MCF 10A (cell line): ENCODE measurements at regions not wholly inside any gene's neighbourhood (a gene's known extent, or its start where the extent isn't known, plus 50 kb on each side); places are given as distances from the start of the nearest gene placed in this dataset.

Source experiments
- BruUV-seq: library from RNA; stranded (reverse); fragments of 400-500 nt; replicated peaks from 2 replicates; lab custom pipeline; 2021; lab: Mats Ljungman, UMichigan
- CTCF ChIA-PET: fragments of 300-600 bp; sonication (Branson Sonifier 250); formaldehyde crosslinking; extraction: SDS; loops from one replicate; lab custom pipeline; 2021; ENCODE audit warnings: antibody characterized with exemption, inconsistent platforms; lab: Yijun Ruan, JAX
- POLR2A ChIA-PET: fragments of 300-600, 350-650 bp; sonication (Branson Sonifier 250); formaldehyde crosslinking; extraction: SDS; loops from one replicate; lab custom pipeline; 2020; ENCODE audit warnings: antibody characterized with exemption, inconsistent platforms; lab: Yijun Ruan, JAX
- DNase-seq: peaks from one replicate; pipeline ENCODE4 v3.0.0-alpha.2; 2018; ENCODE audit not compliant: unreplicated experiment
- H3K27ac Mint-ChIP-seq: one replicate; pipeline ENCODE4 v1.8.0; 2022; ENCODE audit warnings: mild to moderate bottlenecking, low read depth, mixed read lengths; ENCODE audit not compliant: unreplicated experiment
- H3K27me3 Mint-ChIP-seq: one replicate; pipeline ENCODE4 v1.8.0; 2022; ENCODE audit warnings: mixed read lengths; ENCODE audit not compliant: insufficient read depth, unreplicated experiment
- H3K36me3 Mint-ChIP-seq: one replicate; pipeline ENCODE4 v1.8.0; 2022; ENCODE audit warnings: mild to moderate bottlenecking, moderate library complexity, mixed read lengths; ENCODE audit not compliant: insufficient read depth, unreplicated experiment
- H3K4me1 Mint-ChIP-seq: one replicate; pipeline ENCODE4 v1.8.0; 2022; ENCODE audit warnings: mixed read lengths; ENCODE audit not compliant: insufficient read depth, unreplicated experiment
- H3K4me3 Mint-ChIP-seq: one replicate; pipeline ENCODE4 v1.8.0; 2022; ENCODE audit warnings: mild to moderate bottlenecking, moderate library complexity, mixed read lengths; ENCODE audit not compliant: unreplicated experiment
- H3K9me3 Mint-ChIP-seq: one replicate; pipeline ENCODE4 v1.8.0; 2022; ENCODE audit warnings: mixed read lengths; ENCODE audit not compliant: unreplicated experiment
- intact Hi-C: fragments of 100-400 bp; cut with micrococcal nuclease; formaldehyde crosslinking; loops from 2 replicates; pipeline ENCODE4 v1.14.1; 2022
- TF ChIP-seq, protein P1 (sequence below): fragments of 200-600 bp; IDR thresholded peaks from one replicate; pipeline ENCODE4 v1.8.0; 2022; ENCODE audit warnings: antibody characterized with exemption, mild to moderate bottlenecking; ENCODE audit not compliant: unreplicated experiment

DNA sequence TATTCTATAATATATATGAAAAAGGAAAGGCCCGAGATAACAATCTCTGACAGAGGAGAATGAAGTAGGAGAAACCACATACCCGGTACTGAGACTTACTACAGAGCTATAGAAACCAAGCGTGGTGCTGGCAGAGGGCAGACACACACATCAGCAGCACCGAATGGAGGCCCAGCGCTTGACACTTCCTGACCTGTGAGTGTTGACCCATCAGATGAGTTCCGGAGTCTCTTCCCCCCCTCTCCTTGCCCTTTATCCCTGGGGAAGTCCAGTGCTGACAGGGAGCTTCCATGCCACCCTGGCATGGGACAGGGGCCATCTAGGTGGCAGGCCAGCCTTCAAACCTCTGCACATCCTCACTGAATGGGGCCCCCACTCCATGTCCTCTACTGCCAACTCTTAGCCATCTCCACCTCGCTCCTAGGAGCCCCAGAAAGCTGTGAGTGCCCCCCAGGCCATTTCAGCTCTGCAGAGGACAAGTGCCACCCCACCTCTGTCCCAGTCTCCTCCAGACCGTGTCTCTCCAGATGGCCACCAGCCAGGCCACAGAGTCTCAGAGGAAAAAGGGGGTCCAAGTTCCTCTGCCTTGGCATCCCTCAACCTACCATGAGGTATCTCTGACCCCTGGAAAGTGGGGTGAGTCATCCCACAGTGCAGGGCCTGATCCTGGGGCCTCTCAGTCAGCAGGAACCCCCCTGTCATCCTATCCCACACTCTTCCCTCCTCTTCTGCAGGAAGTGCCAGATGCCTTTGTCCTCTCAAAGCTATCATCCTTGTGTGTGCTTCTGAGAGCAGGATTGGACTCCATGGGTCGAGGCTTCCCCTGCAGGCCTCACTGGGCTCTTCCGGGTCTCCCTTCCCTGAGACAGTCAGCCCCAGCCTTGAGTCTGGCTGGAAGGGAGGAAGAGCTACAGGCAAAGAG, 116.5 kb upstream of the ALDH1A3 start:
- Mint-ChIP-seq H3K4me3 (no peak overlapping the region), H3K27ac (no peak overlapping the region), H3K9me3 (no peaks in the 10 kb centered on the region), H3K36me3 (no peaks in the 10 kb centered on the region), H3K27me3 (no peaks in the 10 kb centered on the region), H3K4me1 (peaks cover 9% of the 10 kb centered on the region)
- intact Hi-C loops: no loop called here
- DNase-seq: no peak
- no TSS peak for BruUV-seq
- TF ChIP-seq, protein P1, sequence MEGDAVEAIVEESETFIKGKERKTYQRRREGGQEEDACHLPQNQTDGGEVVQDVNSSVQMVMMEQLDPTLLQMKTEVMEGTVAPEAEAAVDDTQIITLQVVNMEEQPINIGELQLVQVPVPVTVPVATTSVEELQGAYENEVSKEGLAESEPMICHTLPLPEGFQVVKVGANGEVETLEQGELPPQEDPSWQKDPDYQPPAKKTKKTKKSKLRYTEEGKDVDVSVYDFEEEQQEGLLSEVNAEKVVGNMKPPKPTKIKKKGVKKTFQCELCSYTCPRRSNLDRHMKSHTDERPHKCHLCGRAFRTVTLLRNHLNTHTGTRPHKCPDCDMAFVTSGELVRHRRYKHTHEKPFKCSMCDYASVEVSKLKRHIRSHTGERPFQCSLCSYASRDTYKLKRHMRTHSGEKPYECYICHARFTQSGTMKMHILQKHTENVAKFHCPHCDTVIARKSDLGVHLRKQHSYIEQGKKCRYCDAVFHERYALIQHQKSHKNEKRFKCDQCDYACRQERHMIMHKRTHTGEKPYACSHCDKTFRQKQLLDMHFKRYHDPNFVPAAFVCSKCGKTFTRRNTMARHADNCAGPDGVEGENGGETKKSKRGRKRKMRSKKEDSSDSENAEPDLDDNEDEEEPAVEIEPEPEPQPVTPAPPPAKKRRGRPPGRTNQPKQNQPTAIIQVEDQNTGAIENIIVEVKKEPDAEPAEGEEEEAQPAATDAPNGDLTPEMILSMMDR: no peak
- POLR2A ChIA-PET: no interaction called here
- CTCF ChIA-PET: interaction anchor here (1.6 kb wide), 1 partner anchor 244 kb away, joined by 3 read pairs; no protein-coding TSS in a partner anchor

DNA sequence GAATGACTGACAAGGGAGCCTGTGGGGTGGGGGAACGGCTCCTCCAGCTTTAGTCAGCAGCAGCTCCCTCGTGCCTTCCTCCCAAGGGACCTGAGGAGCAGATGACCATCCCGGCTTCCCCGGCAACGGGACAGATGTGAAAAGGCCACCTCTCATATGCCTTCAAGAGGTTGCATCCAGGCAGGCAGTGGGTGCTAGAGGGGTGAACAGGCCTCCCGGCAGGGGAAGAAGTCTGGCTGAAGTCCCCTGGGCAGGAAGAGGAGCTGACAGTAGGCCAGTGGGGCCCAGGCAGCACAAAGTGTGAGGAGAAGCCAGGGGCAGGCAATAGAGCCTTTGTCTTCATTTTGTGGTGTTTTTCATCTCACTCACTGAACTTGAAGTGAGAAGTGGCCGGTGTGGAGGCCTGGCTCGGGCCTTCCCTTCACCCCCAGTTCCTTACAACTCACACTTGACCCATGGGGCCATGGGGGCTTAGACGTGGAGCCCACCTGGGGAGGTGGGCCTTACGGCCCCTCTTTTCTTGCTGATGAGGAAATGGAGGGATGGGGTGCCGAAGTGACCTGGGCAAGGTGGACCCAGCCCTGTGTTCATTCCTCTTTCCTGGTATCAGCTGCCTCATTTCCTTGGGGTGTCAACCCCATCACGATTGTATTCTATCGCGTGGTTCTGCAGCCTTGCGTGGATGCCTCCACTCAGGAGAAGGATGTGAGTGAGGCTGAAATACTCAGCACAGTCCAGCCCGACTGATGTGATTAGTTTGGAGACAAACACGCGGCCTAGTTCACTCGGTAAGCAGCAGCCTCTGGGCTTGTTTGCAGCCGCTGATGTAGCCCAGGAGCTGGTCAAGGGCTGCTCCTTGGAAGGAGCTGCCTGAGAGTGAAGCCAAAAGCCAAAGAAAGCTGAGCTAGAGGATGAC, 115.5 kb upstream of the ALDH1A3 start:
- TF ChIP-seq, protein P1: no peak
- ChIA-PET CTCF (interaction anchor here (0.5 to 1.0 kb wide), 2 partner anchors 84 to 85 kb away, joined by 3 to 4 read pairs; no protein-coding TSS in a partner anchor), POLR2A (interaction anchor here (0.6 kb wide), 1 partner anchor 17 kb away, joined by 3 read pairs; no protein-coding TSS in a partner anchor)
- intact Hi-C loops: no loop called here
- Mint-ChIP-seq H3K4me1 (peaks cover 9% of the 10 kb centered on the region), H3K4me3 (no peak overlapping the region), H3K27me3 (no peaks in the 10 kb centered on the region), H3K9me3 (no peaks in the 10 kb centered on the region), H3K36me3 (no peaks in the 10 kb centered on the region), H3K27ac (no peak overlapping the region)
- no TSS peak for BruUV-seq
- DNase-seq: no peak

DNA sequence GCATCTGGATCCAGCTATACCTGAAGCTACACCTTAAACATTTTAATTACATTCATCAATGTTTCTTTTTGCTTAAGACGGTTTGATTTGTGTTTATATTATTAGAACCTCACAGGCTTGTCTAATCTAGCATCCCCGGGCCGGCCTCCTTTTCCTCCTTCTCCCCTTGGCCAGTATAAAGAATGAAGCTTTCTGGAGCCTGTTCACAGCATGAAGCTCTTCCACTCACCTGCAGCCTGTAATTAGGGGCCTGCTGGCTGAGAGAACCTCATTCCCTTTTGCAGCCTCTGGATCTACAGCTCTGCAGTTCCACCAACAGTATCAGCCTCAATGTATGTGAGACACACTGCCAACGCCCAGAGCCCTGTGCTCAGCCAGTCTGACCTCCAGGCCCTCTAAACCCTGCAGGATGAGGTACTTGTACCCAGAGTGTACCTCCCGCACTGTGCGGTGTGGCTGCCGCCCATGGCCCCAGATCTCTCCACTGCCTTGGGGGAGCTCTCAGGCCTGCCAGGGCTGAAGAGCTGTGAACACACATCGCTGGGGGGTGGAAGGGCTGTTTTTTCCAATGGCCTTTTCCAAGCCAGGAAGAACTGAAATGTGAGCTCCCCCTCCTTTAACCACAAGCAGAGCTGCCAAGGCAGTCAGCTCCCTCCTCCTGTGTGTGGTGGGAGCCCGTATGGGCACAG, 114.7 kb upstream of the ALDH1A3 start:
- H3K27me3 Mint-ChIP-seq: no peaks in the 10 kb centered on the region
- no peak for DNase-seq
- ChIA-PET CTCF (interaction anchor here (0.5 to 1.0 kb wide), 5 partner anchors 15 to 154 kb away, joined by 3 to 4 read pairs (median 4); no protein-coding TSS in a partner anchor), POLR2A (interaction anchor here (0.6 kb wide), 1 partner anchor 55 kb away, joined by 3 read pairs; no protein-coding TSS in a partner anchor)
- intact Hi-C loops: no loop called here
- BruUV-seq: no TSS peak
- TF ChIP-seq, protein P1: no peak
- H3K36me3 Mint-ChIP-seq: no peaks in the 10 kb centered on the region
- H3K27ac Mint-ChIP-seq: no peak overlapping the region
- H3K4me3 Mint-ChIP-seq: no peak overlapping the region
- no peaks in the 10 kb centered on the region for H3K9me3 Mint-ChIP-seq
- H3K4me1 Mint-ChIP-seq: peaks cover 1% of the 10 kb centered on the region
